Astrocyte (in vitro differentiated cells and primary cell): ENCODE measurements at regions not wholly inside any gene's neighbourhood (a gene's known extent, or its start where the extent isn't known, plus 50 kb on each side); places are given as distances from the start of the nearest gene placed in this dataset.

Experiments used
- DNase-seq: peaks from one replicate; pipeline ENCODE4 v3.0.0-alpha.2; 2010; ENCODE audit warnings: low read depth
- FAIRE-seq: peaks from 2 replicates; lab custom pipeline; 2011; peaks lifted over from hg19 to GRCh38; lab: Jason Lieb, UNC
- H2AFZ ChIP-seq: 2 replicates; pipeline ENCODE4 v1.6.0; 2012; ENCODE audit warnings: low read depth, low read length, inconsistent platforms
- H3K27ac ChIP-seq: 2 replicates; pipeline ENCODE4 v1.5.1; 2011; ENCODE audit warnings: low read depth, low read length, inconsistent platforms
- H3K27me3 ChIP-seq: 2 replicates; pipeline ENCODE4 v1.6.0; 2011; ENCODE audit warnings: low read length, inconsistent platforms; ENCODE audit not compliant: insufficient read depth
- H3K36me3 ChIP-seq: 2 replicates; pipeline ENCODE4 v1.5.1; 2011; ENCODE audit warnings: low read length, inconsistent platforms; ENCODE audit not compliant: insufficient read depth
- H3K4me1 ChIP-seq: 2 replicates; pipeline ENCODE4 v1.5.1; 2011; ENCODE audit warnings: low read length, inconsistent platforms; ENCODE audit not compliant: insufficient read depth
- H3K4me2 ChIP-seq: 2 replicates; pipeline ENCODE4 v1.6.0; 2012; ENCODE audit warnings: low read length, inconsistent platforms
- H3K4me3 ChIP-seq: 2 replicates; pipeline ENCODE4 v1.5.1; 2011; ENCODE audit warnings: low read depth, mild to moderate bottlenecking, low read length, inconsistent platforms; ENCODE audit not compliant: insufficient read depth
- H3K79me2 ChIP-seq: 2 replicates; pipeline ENCODE4 v1.6.0; 2012; ENCODE audit warnings: mild to moderate bottlenecking, low read length, inconsistent platforms; ENCODE audit not compliant: insufficient read depth
- H3K9ac ChIP-seq: 2 replicates; pipeline ENCODE4 v1.6.0; 2012; ENCODE audit warnings: mild to moderate bottlenecking, low read length, inconsistent platforms
- H3K9me3 ChIP-seq: 2 replicates; pipeline ENCODE4 v1.5.1; 2012; ENCODE audit warnings: low read depth, mild to moderate bottlenecking, low read length, inconsistent platforms; ENCODE audit not compliant: insufficient read depth
- H4K20me1 ChIP-seq: 2 replicates; pipeline ENCODE4 v1.6.0; 2012; ENCODE audit warnings: low read length, inconsistent platforms; ENCODE audit not compliant: insufficient read depth
- H3K27ac Mint-ChIP-seq: one replicate; pipeline ENCODE4 v1.8.0; 2021; ENCODE audit warnings: mild to moderate bottlenecking, mixed read lengths; ENCODE audit not compliant: unreplicated experiment
- H3K27me3 Mint-ChIP-seq: one replicate; pipeline ENCODE4 v1.8.0; 2021; ENCODE audit warnings: low read depth, mixed read lengths; ENCODE audit not compliant: unreplicated experiment
- H3K36me3 Mint-ChIP-seq: one replicate; pipeline ENCODE4 v1.8.0; 2021; ENCODE audit warnings: low read depth, mixed read lengths; ENCODE audit not compliant: unreplicated experiment
- H3K4me1 Mint-ChIP-seq: one replicate; pipeline ENCODE4 v1.8.0; 2021; ENCODE audit warnings: low read depth, mixed read lengths; ENCODE audit not compliant: unreplicated experiment
- H3K4me3 Mint-ChIP-seq: one replicate; pipeline ENCODE4 v1.8.0; 2021; ENCODE audit warnings: mild to moderate bottlenecking, moderate library complexity, mixed read lengths; ENCODE audit not compliant: unreplicated experiment
- H3K9me3 Mint-ChIP-seq: one replicate; pipeline ENCODE4 v1.8.0; 2021; ENCODE audit warnings: mild to moderate bottlenecking, mixed read lengths; ENCODE audit not compliant: unreplicated experiment
- CTCF ChIP-seq: IDR thresholded peaks from 2 replicates; pipeline ENCODE4 v1.5.1; 2011; ENCODE audit warnings: low read depth, mild to moderate bottlenecking, inconsistent platforms, low read length, moderate library complexity; ENCODE audit not compliant: insufficient read depth
- EZH2 ChIP-seq: IDR thresholded peaks from 2 replicates; pipeline ENCODE4 v1.6.1; 2012; ENCODE audit warnings: mild to moderate bottlenecking, low read length, inconsistent platforms; ENCODE audit not compliant: insufficient read depth

GRCh38 chr9:754150-754931 lies 87.2 kb upstream of the DMRT1 start:
- H3K27me3 ChIP-seq = no peaks in the 10 kb centered on the region
- H3K27ac ChIP-seq = no peak overlapping the region
- H3K36me3 ChIP-seq = no peaks in the 10 kb centered on the region
- H3K4me2 ChIP-seq = no peak overlapping the region
- Mint-ChIP-seq H3K27me3 (no peaks in the 10 kb centered on the region), H3K36me3 (peaks cover 3% of the 10 kb centered on the region), H3K4me3 (no peak overlapping the region), H3K27ac (no peak overlapping the region), H3K4me1 (peaks cover 25% of the 10 kb centered on the region), H3K9me3 (no peaks in the 10 kb centered on the region)
- peaks cover 38% of the 10 kb centered on the region for H3K4me1 ChIP-seq
- no peak for DNase-seq
- H3K79me2 ChIP-seq = no peaks in the 10 kb centered on the region
- H3K9me3 ChIP-seq = no peaks in the 10 kb centered on the region
- H4K20me1 ChIP-seq = no peaks in the 10 kb centered on the region
- no peak overlapping the region for H3K9ac ChIP-seq
- no peak overlapping the region for H2AFZ ChIP-seq
- TF ChIP-seq CTCF = no peak
- TF ChIP-seq EZH2 = no peak
- H3K4me3 ChIP-seq = no peak overlapping the region
- no peak for FAIRE-seq

- H3K27ac Mint-ChIP-seq = peak overlapping the region; percentile 75
- Histone ChIP-seq H3K4me3 (peak overlapping the region; percentile 17), H4K20me1 (no peaks in the 10 kb centered on the region), H3K9me3 (no peaks in the 10 kb centered on the region), H3K27me3 (no peaks in the 10 kb centered on the region), H3K4me2 (peak overlapping the region; percentile 64), H3K79me2 (no peaks in the 10 kb centered on the region), H3K4me1 (peaks cover 28% of the 10 kb centered on the region), H3K27ac (peak overlapping the region; percentile 56), H2AFZ (no peak overlapping the region), H3K9ac (no peak overlapping the region), H3K36me3 (no peaks in the 10 kb centered on the region)
- H3K9me3 Mint-ChIP-seq = peaks cover 2% of the 10 kb centered on the region
- H3K4me3 Mint-ChIP-seq = no peak overlapping the region
- no peak for TF ChIP-seq EZH2
- no peak for TF ChIP-seq CTCF
- H3K27me3 Mint-ChIP-seq = no peaks in the 10 kb centered on the region
- DNase-seq (peak; percentile 94), FAIRE-seq (peak; percentile 87)
- peaks cover 3% of the 10 kb centered on the region for H3K36me3 Mint-ChIP-seq
- H3K4me1 Mint-ChIP-seq = peaks cover 25% of the 10 kb centered on the region
These were observed 85.8 kb upstream of the DMRT1 start for GRCh38 chr9:755454-756381.
